ENCODE measurements at regions not wholly inside any gene's neighbourhood (a gene's known extent, or its start where the extent isn't known, plus 50 kb on each side); places are given as distances from the start of the nearest gene placed in this dataset.

GRCh38 chr5:161096581-161096980 is 244.6 kb upstream of the ATP10B start:
- CTCF ChIA-PET = no interaction called here
- 14% methylated on average over 1 of the region's 4 CpGs for WGBS (ENCODE audit: insufficient coverage)
- no peaks in the 10 kb centered on the region for H3K36me3 Mint-ChIP-seq

DNA sequence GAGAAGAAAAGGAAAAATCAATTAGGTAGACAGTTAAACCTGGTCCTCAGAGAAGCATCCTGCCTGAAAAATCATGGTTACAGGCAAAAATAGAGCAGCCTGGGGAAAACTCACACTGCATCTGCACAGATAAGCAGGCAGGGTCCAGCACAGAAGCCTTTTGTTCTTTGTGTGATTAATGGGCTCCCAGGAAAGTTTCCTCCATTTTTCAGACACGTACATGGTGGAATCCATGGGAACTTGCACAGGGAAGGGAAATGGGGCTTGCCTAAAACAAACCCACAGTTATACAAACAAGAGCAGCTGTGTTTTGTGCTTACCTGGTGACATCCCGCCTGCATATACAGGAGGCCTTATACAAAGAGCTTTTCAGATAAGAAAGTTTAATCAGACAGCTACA is 243.9 kb upstream of the ATP10B start:
- WGBS (ENCODE audit: insufficient coverage) = no CpG with 5 or more reads among the region's 2 CpGs

More at GRCh38 chr5:161096581-161096980, 244.6 kb upstream of the ATP10B start:
- no peak overlapping the region for H3K27ac Mint-ChIP-seq
- no peaks in the 10 kb centered on the region for H3K4me1 ChIP-seq (ENCODE audit: control insufficient read depth in 1 of 2, extremely low read depth in 1 of 2, insufficient read depth in 2 of 2, low read length in 2 of 2)
- H3K9me3 ChIP-seq = no peaks in the 10 kb centered on the region
- no peaks in the 10 kb centered on the region for H3K4me1 Mint-ChIP-seq
- H3K27me3 ChIP-seq (replicated peaks in 1 of 2; ENCODE audit: control insufficient read depth in 2 of 2, extremely low read depth in 1 of 2, insufficient read depth in 2 of 2, low read length in 1 of 2) = no peaks in the 10 kb centered on the region
- no peaks in the 10 kb centered on the region for H3K27me3 Mint-ChIP-seq
- POLR2A ChIA-PET = no interaction called here
- ATAC-seq (replicated peaks in 1 of 4) = no peak
- no peak for DNase-seq
- H3K4me3 ChIP-seq (ENCODE audit: control insufficient read depth in 1 of 2, extremely low read depth in 1 of 2, low read length in 1 of 2) = no peak overlapping the region
- no peak overlapping the region for H3K4me3 Mint-ChIP-seq
- H3K27ac ChIP-seq (ENCODE audit: low read length) = no peak overlapping the region
- H3K36me3 ChIP-seq (ENCODE audit: control insufficient read depth in 2 of 2, extremely low read depth in 1 of 2, insufficient read depth in 1 of 2, low read length in 1 of 2) = no peaks in the 10 kb centered on the region
- peaks cover 0 to 7% (median 0%) of the 10 kb centered on the region in 3 donors for H3K9me3 Mint-ChIP-seq

DNA sequence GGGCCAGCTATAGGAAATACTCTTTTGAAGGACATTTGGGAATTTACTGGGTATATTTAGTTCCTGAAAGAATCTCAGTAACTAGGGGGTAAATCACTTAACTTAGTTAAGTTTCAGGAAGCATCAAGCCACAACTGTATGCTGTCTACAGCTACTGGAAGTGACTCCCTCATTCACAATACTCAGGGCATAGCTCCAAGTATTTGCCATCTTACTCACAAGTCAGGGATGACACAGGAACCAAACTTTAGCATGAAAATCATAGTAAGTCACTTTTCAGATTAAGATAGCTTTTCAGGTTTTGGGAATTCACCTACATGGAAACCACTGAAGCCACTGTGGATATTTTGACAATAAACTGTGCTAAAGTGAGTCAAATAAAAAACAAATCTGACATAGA is 242.4 kb upstream of the ATP10B start:
- no peaks in the 10 kb centered on the region for H3K36me3 Mint-ChIP-seq
- Histone ChIP-seq H3K36me3 (ENCODE audit: control insufficient read depth in 2 of 2, extremely low read depth in 1 of 2, insufficient read depth in 1 of 2, low read length in 1 of 2) (no peaks in the 10 kb centered on the region), H3K27ac (ENCODE audit: low read length) (no peak overlapping the region), H3K9me3 (no peaks in the 10 kb centered on the region), H3K4me3 (ENCODE audit: control insufficient read depth in 1 of 2, extremely low read depth in 1 of 2, low read length in 1 of 2) (no peak overlapping the region), H3K27me3 (replicated peaks in 1 of 2; ENCODE audit: control insufficient read depth in 2 of 2, extremely low read depth in 1 of 2, insufficient read depth in 2 of 2, low read length in 1 of 2) (no peaks in the 10 kb centered on the region), H3K4me1 (ENCODE audit: control insufficient read depth in 1 of 2, extremely low read depth in 1 of 2, insufficient read depth in 2 of 2, low read length in 2 of 2) (no peaks in the 10 kb centered on the region)
- no peaks in the 10 kb centered on the region for H3K27me3 Mint-ChIP-seq
- no peak overlapping the region for H3K27ac Mint-ChIP-seq
- CTCF ChIA-PET = no interaction called here
- no peaks in the 10 kb centered on the region for H3K4me1 Mint-ChIP-seq
- H3K9me3 Mint-ChIP-seq = peaks cover 0 to 8% (median 1%) of the 10 kb centered on the region in 3 donors
- ATAC-seq (replicated peaks in 1 of 4) = no peak
- no peak overlapping the region for H3K4me3 Mint-ChIP-seq
- POLR2A ChIA-PET = no interaction called here
- DNase-seq = no peak

More for the DNA sequence above, 243.9 kb upstream of the ATP10B start:
- Histone ChIP-seq H3K4me1 (ENCODE audit: control insufficient read depth in 1 of 2, extremely low read depth in 1 of 2, insufficient read depth in 2 of 2, low read length in 2 of 2) (no peaks in the 10 kb centered on the region), H3K9me3 (no peaks in the 10 kb centered on the region), H3K27ac (ENCODE audit: low read length) (no peak overlapping the region), H3K4me3 (ENCODE audit: control insufficient read depth in 1 of 2, extremely low read depth in 1 of 2, low read length in 1 of 2) (no peak overlapping the region), H3K27me3 (replicated peaks in 1 of 2; ENCODE audit: control insufficient read depth in 2 of 2, extremely low read depth in 1 of 2, insufficient read depth in 2 of 2, low read length in 1 of 2) (no peaks in the 10 kb centered on the region), H3K36me3 (ENCODE audit: control insufficient read depth in 2 of 2, extremely low read depth in 1 of 2, insufficient read depth in 1 of 2, low read length in 1 of 2) (no peaks in the 10 kb centered on the region)
- no peak for ATAC-seq (replicated peaks in 1 of 4)
- DNase-seq = no peak
- H3K27me3 Mint-ChIP-seq = no peaks in the 10 kb centered on the region
- ChIA-PET POLR2A (no interaction called here), CTCF (no interaction called here)
- H3K9me3 Mint-ChIP-seq = peaks cover 0 to 7% (median 0%) of the 10 kb centered on the region in 3 donors
- H3K4me3 Mint-ChIP-seq = no peak overlapping the region
- H3K27ac Mint-ChIP-seq = no peak overlapping the region
- H3K4me1 Mint-ChIP-seq = no peaks in the 10 kb centered on the region
- no peaks in the 10 kb centered on the region for H3K36me3 Mint-ChIP-seq

DNA sequence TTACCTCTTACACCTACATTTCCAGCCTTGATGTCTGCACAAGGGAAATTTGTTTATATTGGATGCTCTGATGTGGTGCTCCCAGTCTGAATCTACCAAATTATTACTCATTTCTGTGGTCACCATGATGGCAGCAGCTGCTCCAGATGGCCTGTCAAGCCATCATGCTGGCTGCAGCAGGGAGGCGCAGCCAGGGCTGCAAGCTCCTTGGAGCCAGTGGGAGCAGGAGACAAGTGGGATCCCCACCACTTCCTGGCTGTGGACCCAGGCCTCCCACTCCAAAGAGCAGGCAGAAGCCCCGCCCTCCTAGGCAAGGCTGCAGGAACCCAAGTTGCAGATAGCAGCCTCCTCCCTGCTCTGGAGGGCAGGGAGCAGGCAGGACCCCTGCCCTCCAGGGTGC is 241.1 kb upstream of the ATP10B start:
- no peaks in the 10 kb centered on the region for H3K4me1 Mint-ChIP-seq
- no peaks in the 10 kb centered on the region for H3K36me3 ChIP-seq (ENCODE audit: control insufficient read depth in 2 of 2, extremely low read depth in 1 of 2, insufficient read depth in 1 of 2, low read length in 1 of 2)
- H3K27me3 ChIP-seq (replicated peaks in 1 of 2; ENCODE audit: control insufficient read depth in 2 of 2, extremely low read depth in 1 of 2, insufficient read depth in 2 of 2, low read length in 1 of 2) = no peaks in the 10 kb centered on the region
- H3K4me3 ChIP-seq (ENCODE audit: control insufficient read depth in 1 of 2, extremely low read depth in 1 of 2, low read length in 1 of 2) = no peak overlapping the region
- H3K27me3 Mint-ChIP-seq = no peaks in the 10 kb centered on the region
- ChIA-PET CTCF (no interaction called here), POLR2A (no interaction called here)
- no peak overlapping the region for H3K4me3 Mint-ChIP-seq
- no peaks in the 10 kb centered on the region for H3K4me1 ChIP-seq (ENCODE audit: control insufficient read depth in 1 of 2, extremely low read depth in 1 of 2, insufficient read depth in 2 of 2, low read length in 2 of 2)
- DNase-seq = no peak
- peaks cover 0 to 9% (median 3%) of the 10 kb centered on the region in 3 donors for H3K9me3 Mint-ChIP-seq
- H3K27ac Mint-ChIP-seq = no peak overlapping the region
- no peaks in the 10 kb centered on the region for H3K9me3 ChIP-seq
- H3K27ac ChIP-seq (ENCODE audit: low read length) = no peak overlapping the region
- H3K36me3 Mint-ChIP-seq = no peaks in the 10 kb centered on the region
- ATAC-seq (replicated peaks in 1 of 4) = no peak
- 71% methylated on average over 2 of the region's 2 CpGs for WGBS (ENCODE audit: insufficient coverage)

GRCh38 chr5:161089569-161089968 is 237.6 kb upstream of the ATP10B start:
- no peaks in the 10 kb centered on the region for H3K9me3 ChIP-seq
- WGBS (ENCODE audit: insufficient coverage) = no CpG with 5 or more reads among the region's 2 CpGs
- Mint-ChIP-seq H3K27me3 (no peaks in the 10 kb centered on the region), H3K9me3 (peaks cover 0 to 9% (median 3%) of the 10 kb centered on the region in 3 donors), H3K4me3 (no peak overlapping the region), H3K4me1 (no peaks in the 10 kb centered on the region), H3K27ac (no peak overlapping the region), H3K36me3 (no peaks in the 10 kb centered on the region)
- H3K4me3 ChIP-seq (ENCODE audit: control insufficient read depth in 1 of 2, extremely low read depth in 1 of 2, low read length in 1 of 2) = no peak overlapping the region
- no peaks in the 10 kb centered on the region for H3K4me1 ChIP-seq (ENCODE audit: control insufficient read depth in 1 of 2, extremely low read depth in 1 of 2, insufficient read depth in 2 of 2, low read length in 2 of 2)
- ChIA-PET CTCF (no interaction called here), POLR2A (no interaction called here)
- no peaks in the 10 kb centered on the region for H3K27me3 ChIP-seq (replicated peaks in 1 of 2; ENCODE audit: control insufficient read depth in 2 of 2, extremely low read depth in 1 of 2, insufficient read depth in 2 of 2, low read length in 1 of 2)
- DNase-seq (no peak), ATAC-seq (replicated peaks in 1 of 4) (no peak)
- H3K36me3 ChIP-seq (ENCODE audit: control insufficient read depth in 2 of 2, extremely low read depth in 1 of 2, insufficient read depth in 1 of 2, low read length in 1 of 2) = no peaks in the 10 kb centered on the region
- no peak overlapping the region for H3K27ac ChIP-seq (ENCODE audit: low read length)

- Mint-ChIP-seq H3K9me3 (peaks cover 2 to 3% (median 3%) of the 10 kb centered on the region in 3 donors), H3K27me3 (no peaks in the 10 kb centered on the region), H3K36me3 (no peaks in the 10 kb centered on the region), H3K27ac (no peak overlapping the region), H3K4me1 (no peaks in the 10 kb centered on the region), H3K4me3 (no peak overlapping the region)
- ChIA-PET CTCF (no interaction called here), POLR2A (no interaction called here)
- ATAC-seq (replicated peaks in 1 of 4) = no peak
- DNase-seq = no peak
- no peaks in the 10 kb centered on the region for H3K9me3 ChIP-seq
- no peaks in the 10 kb centered on the region for H3K36me3 ChIP-seq (ENCODE audit: control insufficient read depth in 2 of 2, extremely low read depth in 1 of 2, insufficient read depth in 1 of 2, low read length in 1 of 2)
- H3K27ac ChIP-seq (ENCODE audit: low read length) = no peak overlapping the region
- no peak overlapping the region for H3K4me3 ChIP-seq (ENCODE audit: control insufficient read depth in 1 of 2, extremely low read depth in 1 of 2, low read length in 1 of 2)
- no peaks in the 10 kb centered on the region for H3K4me1 ChIP-seq (ENCODE audit: control insufficient read depth in 1 of 2, extremely low read depth in 1 of 2, insufficient read depth in 2 of 2, low read length in 2 of 2)
- 0% methylated on average over 1 of the region's 1 CpG for WGBS (ENCODE audit: insufficient coverage)
- no peaks in the 10 kb centered on the region for H3K27me3 ChIP-seq (replicated peaks in 1 of 2; ENCODE audit: control insufficient read depth in 2 of 2, extremely low read depth in 1 of 2, insufficient read depth in 2 of 2, low read length in 1 of 2)
These were observed 234.4 kb upstream of the ATP10B start for GRCh38 chr5:161086461-161086860.

DNA sequence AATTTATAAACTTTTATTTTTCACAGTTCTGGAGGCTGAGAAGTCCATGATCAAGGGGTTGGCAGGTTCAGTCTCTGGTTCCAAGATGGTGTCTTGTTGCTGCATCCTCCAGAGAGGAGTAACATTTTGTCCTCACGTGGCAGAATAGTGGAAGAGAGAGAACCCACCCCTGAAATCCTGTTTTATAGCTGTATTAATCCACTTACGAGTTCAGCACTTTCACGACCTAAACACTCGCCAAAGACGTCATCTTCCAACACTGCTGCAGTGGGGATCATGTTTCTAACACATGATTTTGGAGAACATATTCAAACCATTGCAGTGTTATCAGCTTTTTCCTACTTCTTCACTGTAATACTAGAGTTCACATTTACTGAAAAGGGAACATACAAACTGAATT is 233.0 kb upstream of the ATP10B start:
- Mint-ChIP-seq H3K27me3 (no peaks in the 10 kb centered on the region), H3K36me3 (no peaks in the 10 kb centered on the region), H3K4me1 (no peaks in the 10 kb centered on the region), H3K27ac (no peak overlapping the region), H3K4me3 (no peak overlapping the region), H3K9me3 (peaks cover 2 to 3% (median 3%) of the 10 kb centered on the region in 3 donors)
- Histone ChIP-seq H3K27ac (ENCODE audit: low read length) (no peak overlapping the region), H3K27me3 (replicated peaks in 1 of 2; ENCODE audit: control insufficient read depth in 2 of 2, extremely low read depth in 1 of 2, insufficient read depth in 2 of 2, low read length in 1 of 2) (no peaks in the 10 kb centered on the region), H3K4me3 (ENCODE audit: control insufficient read depth in 1 of 2, extremely low read depth in 1 of 2, low read length in 1 of 2) (no peak overlapping the region), H3K9me3 (no peaks in the 10 kb centered on the region), H3K36me3 (ENCODE audit: control insufficient read depth in 2 of 2, extremely low read depth in 1 of 2, insufficient read depth in 1 of 2, low read length in 1 of 2) (no peaks in the 10 kb centered on the region), H3K4me1 (ENCODE audit: control insufficient read depth in 1 of 2, extremely low read depth in 1 of 2, insufficient read depth in 2 of 2, low read length in 2 of 2) (no peaks in the 10 kb centered on the region)
- WGBS (ENCODE audit: insufficient coverage) = 84% methylated on average over 4 of the region's 5 CpGs
- ATAC-seq (replicated peaks in 1 of 4) (no peak), DNase-seq (no peak)
- POLR2A ChIA-PET = no interaction called here
- CTCF ChIA-PET = no interaction called here
